Fibroblast of the aortic adventitia (primary cell): ENCODE measurements at regions not wholly inside any gene's neighbourhood (a gene's known extent, or its start where the extent isn't known, plus 50 kb on each side); places are given as distances from the start of the nearest gene placed in this dataset.

Experiments used
- DNase-seq: peaks from one replicate; pipeline ENCODE4 v3.0.0-alpha.2; 2010; ENCODE audit warnings: low read depth
- H3K4me3 ChIP-seq: 2 replicates; pipeline ENCODE4 v1.5.1; 2011; ENCODE audit warnings: low read depth, mild to moderate bottlenecking, control low read depth, low read length, moderate library complexity
- TF ChIP-seq, protein P1 (sequence below): IDR thresholded peaks from 2 replicates; pipeline ENCODE4 v1.5.1; 2011; ENCODE audit warnings: mild to moderate bottlenecking, low read length, control low read depth, inconsistent platforms; ENCODE audit not compliant: insufficient read depth

- no peak overlapping the region for H3K4me3 ChIP-seq
- TF ChIP-seq, protein P1, sequence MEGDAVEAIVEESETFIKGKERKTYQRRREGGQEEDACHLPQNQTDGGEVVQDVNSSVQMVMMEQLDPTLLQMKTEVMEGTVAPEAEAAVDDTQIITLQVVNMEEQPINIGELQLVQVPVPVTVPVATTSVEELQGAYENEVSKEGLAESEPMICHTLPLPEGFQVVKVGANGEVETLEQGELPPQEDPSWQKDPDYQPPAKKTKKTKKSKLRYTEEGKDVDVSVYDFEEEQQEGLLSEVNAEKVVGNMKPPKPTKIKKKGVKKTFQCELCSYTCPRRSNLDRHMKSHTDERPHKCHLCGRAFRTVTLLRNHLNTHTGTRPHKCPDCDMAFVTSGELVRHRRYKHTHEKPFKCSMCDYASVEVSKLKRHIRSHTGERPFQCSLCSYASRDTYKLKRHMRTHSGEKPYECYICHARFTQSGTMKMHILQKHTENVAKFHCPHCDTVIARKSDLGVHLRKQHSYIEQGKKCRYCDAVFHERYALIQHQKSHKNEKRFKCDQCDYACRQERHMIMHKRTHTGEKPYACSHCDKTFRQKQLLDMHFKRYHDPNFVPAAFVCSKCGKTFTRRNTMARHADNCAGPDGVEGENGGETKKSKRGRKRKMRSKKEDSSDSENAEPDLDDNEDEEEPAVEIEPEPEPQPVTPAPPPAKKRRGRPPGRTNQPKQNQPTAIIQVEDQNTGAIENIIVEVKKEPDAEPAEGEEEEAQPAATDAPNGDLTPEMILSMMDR, result no peak
- no peak for DNase-seq
Measured at GRCh38 chr7:118029826-118030422, 154.0 kb upstream of the LSM8 start.

DNA sequence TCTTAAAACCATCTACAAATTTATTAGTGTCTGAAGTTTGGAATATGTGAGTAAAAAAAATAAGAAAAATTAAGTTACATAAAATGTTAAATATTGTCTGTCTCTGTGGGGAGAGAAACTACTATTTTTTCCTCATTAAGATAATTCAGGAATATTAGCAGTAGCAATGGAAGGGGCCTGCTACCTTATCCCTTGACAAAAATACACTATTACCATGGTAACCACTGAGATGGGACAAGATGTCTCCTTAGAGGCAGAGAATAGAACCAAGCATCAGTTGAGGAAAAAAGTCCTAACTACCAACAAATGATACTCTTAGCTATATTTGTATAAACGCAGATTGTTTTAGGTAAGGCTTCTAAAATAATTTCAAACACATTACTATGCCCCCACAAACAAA is 150.7 kb upstream of the LSM8 start:
- no peak for DNase-seq
- no peak overlapping the region for H3K4me3 ChIP-seq
- TF ChIP-seq, protein P1, result no peak

- TF ChIP-seq, protein P1, result no peak
Measured at GRCh38 chr7:118039963-118040489, 143.9 kb upstream of the LSM8 start.

DNA sequence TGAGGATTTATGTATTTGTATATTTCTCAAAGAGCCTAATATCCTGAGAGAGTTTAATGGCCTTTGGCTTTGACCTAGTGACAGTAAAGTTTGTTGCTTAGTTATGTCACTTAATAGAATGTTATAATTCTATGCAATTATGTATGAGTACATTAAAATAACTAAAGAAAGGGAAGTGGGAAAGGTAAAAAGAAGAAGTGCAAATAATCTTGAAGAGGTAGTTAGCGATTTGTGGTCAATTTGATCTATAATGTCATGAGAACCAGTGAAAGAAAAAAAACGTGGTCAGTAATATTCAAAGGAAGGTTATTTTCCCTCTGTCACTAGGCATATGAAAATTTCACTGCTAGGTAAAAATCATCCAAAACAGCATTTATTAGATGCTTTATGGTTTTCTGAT is 143.4 kb upstream of the LSM8 start:
- no peak overlapping the region for H3K4me3 ChIP-seq
- DNase-seq, result no peak
- TF ChIP-seq, protein P1, result no peak

More at GRCh38 chr7:118039963-118040489, 143.9 kb upstream of the LSM8 start:
- H3K4me3 ChIP-seq, result no peak overlapping the region
- DNase-seq, result no peak

GRCh38 chr7:118041251-118041878 is 142.6 kb upstream of the LSM8 start:
- TF ChIP-seq, protein P1, result no peak
- H3K4me3 ChIP-seq, result no peak overlapping the region
- DNase-seq, result no peak

DNA sequence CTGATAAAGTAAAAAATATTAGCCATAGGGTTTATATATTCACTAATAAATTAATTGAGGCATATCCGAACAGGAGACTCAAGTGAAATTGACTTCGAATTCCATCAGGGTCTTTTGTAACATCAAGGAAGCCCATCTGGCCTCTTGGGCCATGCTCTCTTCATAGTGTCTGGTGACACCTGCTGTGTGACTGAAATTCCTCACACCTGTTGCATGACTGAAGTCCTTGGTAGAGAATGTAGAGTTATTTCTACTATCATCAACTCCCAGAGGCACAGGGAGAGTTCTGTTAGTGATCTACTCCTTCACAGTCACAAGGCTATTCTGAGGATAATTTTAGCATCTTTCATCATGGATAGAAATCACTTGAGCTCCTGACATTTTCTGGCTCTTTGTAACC is 138.3 kb upstream of the LSM8 start:
- H3K4me3 ChIP-seq, result no peak overlapping the region
- TF ChIP-seq, protein P1, result no peak
- no peak for DNase-seq
